Epithelial cell of proximal tubule (primary cell): ENCODE measurements at regions not wholly inside any gene's neighbourhood (a gene's known extent, or its start where the extent isn't known, plus 50 kb on each side); places are given as distances from the start of the nearest gene placed in this dataset.

Source experiments
- DNase-seq: peaks from one replicate; pipeline ENCODE4 v3.0.0-alpha.2; 2011; ENCODE audit warnings: low read depth
- H3K4me3 ChIP-seq: 2 replicates; pipeline ENCODE4 v1.5.1; 2011; ENCODE audit warnings: low read depth, mild to moderate bottlenecking, low read length
- TF ChIP-seq, protein P1 (sequence below): conservative IDR thresholded peaks from 2 replicates; pipeline ENCODE4 v1.5.1; 2012; ENCODE audit warnings: low read depth, mild to moderate bottlenecking, low read length

- TF ChIP-seq, protein P1, sequence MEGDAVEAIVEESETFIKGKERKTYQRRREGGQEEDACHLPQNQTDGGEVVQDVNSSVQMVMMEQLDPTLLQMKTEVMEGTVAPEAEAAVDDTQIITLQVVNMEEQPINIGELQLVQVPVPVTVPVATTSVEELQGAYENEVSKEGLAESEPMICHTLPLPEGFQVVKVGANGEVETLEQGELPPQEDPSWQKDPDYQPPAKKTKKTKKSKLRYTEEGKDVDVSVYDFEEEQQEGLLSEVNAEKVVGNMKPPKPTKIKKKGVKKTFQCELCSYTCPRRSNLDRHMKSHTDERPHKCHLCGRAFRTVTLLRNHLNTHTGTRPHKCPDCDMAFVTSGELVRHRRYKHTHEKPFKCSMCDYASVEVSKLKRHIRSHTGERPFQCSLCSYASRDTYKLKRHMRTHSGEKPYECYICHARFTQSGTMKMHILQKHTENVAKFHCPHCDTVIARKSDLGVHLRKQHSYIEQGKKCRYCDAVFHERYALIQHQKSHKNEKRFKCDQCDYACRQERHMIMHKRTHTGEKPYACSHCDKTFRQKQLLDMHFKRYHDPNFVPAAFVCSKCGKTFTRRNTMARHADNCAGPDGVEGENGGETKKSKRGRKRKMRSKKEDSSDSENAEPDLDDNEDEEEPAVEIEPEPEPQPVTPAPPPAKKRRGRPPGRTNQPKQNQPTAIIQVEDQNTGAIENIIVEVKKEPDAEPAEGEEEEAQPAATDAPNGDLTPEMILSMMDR: no peak
- DNase-seq: no peak
- H3K4me3 ChIP-seq: no peak overlapping the region
Measured at GRCh38 chr6:56311533-56312448, 64.4 kb upstream of the COL21A1 start.

GRCh38 chr6:56311061-56311460 lies 63.7 kb upstream of the COL21A1 start:
- TF ChIP-seq, protein P1: no peak
- no peak for DNase-seq
- no peak overlapping the region for H3K4me3 ChIP-seq

DNA sequence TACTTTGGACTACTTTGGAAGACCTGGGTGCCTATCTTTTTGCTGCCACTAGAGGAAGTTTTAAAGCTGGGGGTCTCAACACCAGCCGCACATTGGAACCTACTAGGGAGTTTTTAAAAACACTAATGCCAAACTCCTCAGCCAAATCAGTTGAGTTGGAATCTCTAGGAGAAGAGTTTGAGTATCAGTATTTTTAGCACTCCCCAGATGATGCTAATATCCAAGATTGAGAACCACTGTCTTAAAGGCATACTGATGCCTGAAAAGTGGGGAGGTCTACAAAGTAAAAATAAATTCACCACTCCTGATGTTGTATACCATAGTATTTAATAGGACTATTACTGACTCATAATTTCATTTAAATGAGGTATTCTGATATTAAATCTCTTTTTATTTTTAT lies 62.9 kb upstream of the COL21A1 start:
- TF ChIP-seq, protein P1: no peak
- H3K4me3 ChIP-seq: no peak overlapping the region
- DNase-seq: no peak

GRCh38 chr6:56299916-56300315 lies 52.5 kb upstream of the COL21A1 start:
- TF ChIP-seq, protein P1: no peak

DNA sequence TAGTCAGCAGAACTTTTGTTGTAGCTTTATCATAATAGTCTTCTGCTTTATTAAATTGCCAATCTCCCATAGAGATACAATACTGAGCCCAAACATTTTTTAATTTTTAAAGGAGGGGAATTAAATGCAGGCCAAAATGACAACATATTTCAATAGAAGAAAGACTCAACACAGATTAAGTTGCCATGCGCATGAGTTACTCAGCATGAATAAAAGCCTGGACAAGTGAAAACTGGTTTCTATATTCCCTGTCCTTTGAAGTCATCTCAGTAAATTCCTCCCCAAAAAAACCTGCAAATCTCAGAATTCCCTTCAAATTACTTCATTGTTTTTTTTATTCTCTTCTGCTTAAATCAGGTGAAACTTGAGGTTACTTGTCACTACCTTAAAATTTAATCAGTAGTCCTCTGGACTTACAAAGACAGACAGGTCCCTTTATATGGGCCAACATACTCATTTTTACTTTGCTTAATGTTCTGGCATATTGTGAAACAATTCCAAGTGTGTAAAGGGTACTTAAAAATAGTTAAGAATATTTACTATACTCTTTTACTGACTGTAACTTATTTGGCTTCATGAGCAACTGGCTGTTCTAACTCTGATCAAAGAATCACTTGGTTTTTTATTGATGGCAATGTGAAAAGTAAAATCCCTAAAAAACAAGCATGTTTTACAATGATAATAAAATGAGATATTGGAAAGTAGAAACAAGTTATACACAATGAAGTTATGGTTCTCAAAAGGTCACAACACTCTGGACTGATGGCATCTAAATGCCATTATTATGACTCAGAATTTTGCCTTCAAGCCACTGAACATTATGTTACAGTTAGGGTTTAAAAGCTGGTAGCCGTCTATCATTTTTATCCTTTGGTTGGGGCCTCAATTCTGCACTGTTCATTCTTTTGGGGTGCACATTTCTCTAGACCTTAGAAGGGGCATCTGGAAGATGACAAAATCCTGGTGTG lies 49.9 kb upstream of the COL21A1 start:
- TF ChIP-seq, protein P1: no peak
- no peak for DNase-seq
- H3K4me3 ChIP-seq: no peak overlapping the region

More at GRCh38 chr6:56299916-56300315, 52.5 kb upstream of the COL21A1 start:
- no peak overlapping the region for H3K4me3 ChIP-seq
- no peak for DNase-seq
